IMR-90 (cell line): ENCODE measurements at regions not wholly inside any gene's neighbourhood (a gene's known extent, or its start where the extent isn't known, plus 50 kb on each side); places are given as distances from the start of the nearest gene placed in this dataset.

ENCODE experiments used
- ATAC-seq: fragments of 200-7000 bp; cut with Tn5 transposase; 2 replicates; pipeline ENCODE4 v1.9.1; 2020; ENCODE audit warnings: low read depth, mild to moderate bottlenecking, moderate library complexity
- BruUV-seq: library from RNA; stranded (reverse); fragments of 400-500 nt; replicated peaks from 2 replicates; lab custom pipeline; 2021; lab: Mats Ljungman, UMichigan
- CTCF ChIA-PET: fragments of 300-600 bp; formaldehyde crosslinking; extraction: SDS; loops from one replicate; lab custom pipeline; 2021; ENCODE audit warnings: antibody characterized with exemption; lab: Yijun Ruan, JAX
- POLR2A ChIA-PET: fragments of 300-600 bp; sonication (Branson Sonifier 250); formaldehyde crosslinking; loops from one replicate; lab custom pipeline; 2022; ENCODE audit warnings: antibody characterized with exemption; ENCODE audit not compliant: unreplicated experiment; lab: Charles Lee
- DNase-seq: peaks from one replicate; pipeline ENCODE4 v3.0.0; 2013
- H2AFZ ChIP-seq: replicated peaks from 2 replicates; pipeline ENCODE3; 2013; ENCODE audit warnings: low read length, mild to moderate bottlenecking; ENCODE audit not compliant: poor library complexity
- H2AK5ac ChIP-seq: 2 replicates; pipeline ENCODE4 v1.6.1; 2013; ENCODE audit warnings: low read depth, low read length, inconsistent platforms
- H2AK9ac ChIP-seq: replicated peaks from 2 replicates; pipeline ENCODE3; 2013; ENCODE audit warnings: mild to moderate bottlenecking, low read depth, low read length, moderate library complexity; ENCODE audit not compliant: poor library complexity
- H2BK120ac ChIP-seq: 2 replicates; pipeline ENCODE4 v1.6.1; 2013; ENCODE audit warnings: low read depth, low read length, inconsistent platforms
- H2BK15ac ChIP-seq: 3 replicates; pipeline ENCODE4 v1.6.1; 2013; ENCODE audit warnings: low read depth, low read length, inconsistent platforms
- H2BK20ac ChIP-seq: 2 replicates; pipeline ENCODE4 v1.6.1; 2013; ENCODE audit warnings: low read depth, mild to moderate bottlenecking, inconsistent platforms, low read length, moderate library complexity
- H2BK5ac ChIP-seq: 2 replicates; pipeline ENCODE4 v1.6.1; 2013; ENCODE audit warnings: mild to moderate bottlenecking, low read depth, low read length, inconsistent platforms; ENCODE audit not compliant: poor library complexity, severe bottlenecking
- H3K14ac ChIP-seq: replicated peaks from 2 replicates; pipeline ENCODE4 v1.6.1; 2013; ENCODE audit warnings: low read depth, low read length, inconsistent platforms
- H3K18ac ChIP-seq: 2 replicates; pipeline ENCODE4 v1.6.1; 2013; ENCODE audit warnings: low read depth, low read length, control low read depth
- H3K23ac ChIP-seq: 2 replicates; pipeline ENCODE4 v1.6.1; 2013; ENCODE audit warnings: low read depth, low read length, inconsistent platforms
- H3K27ac ChIP-seq: 2 replicates; pipeline ENCODE4 v1.5.1; 2013; ENCODE audit warnings: mild to moderate bottlenecking, control low read depth, low read length; ENCODE audit not compliant: insufficient read depth
- H3K27me3 ChIP-seq: 2 replicates; pipeline ENCODE4 v1.6.1; 2013; ENCODE audit warnings: low read length; ENCODE audit not compliant: control insufficient read depth, insufficient read depth
- H3K36me3 ChIP-seq: 2 replicates; pipeline ENCODE4 v1.6.1; 2013; ENCODE audit warnings: low read length, mixed read lengths; ENCODE audit not compliant: control insufficient read depth, insufficient read depth
- H3K4ac ChIP-seq: 2 replicates; pipeline ENCODE4 v1.6.1; 2013; ENCODE audit warnings: low read depth, low read length, inconsistent platforms
- H3K4me1 ChIP-seq: 2 replicates; pipeline ENCODE4 v1.6.1; 2013; ENCODE audit warnings: low read length, mixed read lengths; ENCODE audit not compliant: control insufficient read depth, insufficient read depth
- H3K4me2 ChIP-seq: 2 replicates; pipeline ENCODE4 v1.6.1; 2013; ENCODE audit warnings: low read depth, mild to moderate bottlenecking, control low read depth, low read length, moderate library complexity
- H3K4me3 ChIP-seq: 2 replicates; pipeline ENCODE4 v1.5.1; 2013; ENCODE audit warnings: low read depth, mild to moderate bottlenecking, control low read depth, low read length, moderate library complexity; ENCODE audit not compliant: insufficient read depth
- H3K56ac ChIP-seq: 2 replicates; pipeline ENCODE4 v1.6.1; 2013; ENCODE audit warnings: low read length, inconsistent platforms; ENCODE audit not compliant: insufficient read depth; ENCODE audit errors: extremely low read depth
- H3K79me1 ChIP-seq, 2 experiments: 2 replicates each; pipeline ENCODE4 v1.6.1; 2013; ENCODE audit warnings: low read length in 2 of 2, inconsistent platforms in 1 of 2, low read depth in 1 of 2
- H3K9ac ChIP-seq: 2 replicates; pipeline ENCODE4 v1.6.1; 2013; ENCODE audit warnings: low read depth, low read length, control low read depth
- H3K9me1 ChIP-seq: 2 replicates; pipeline ENCODE4 v1.6.1; 2013; ENCODE audit warnings: low read length, inconsistent platforms; ENCODE audit not compliant: insufficient read depth
- H3K9me3 ChIP-seq: 2 replicates; pipeline ENCODE4 v1.6.1; 2013; ENCODE audit warnings: low read length; ENCODE audit not compliant: control insufficient read depth, insufficient read depth
- H4K20me1 ChIP-seq: 2 replicates; pipeline ENCODE4 v1.6.1; 2013; ENCODE audit warnings: low read length, inconsistent platforms; ENCODE audit not compliant: insufficient read depth
- H4K5ac ChIP-seq: 2 replicates; pipeline ENCODE4 v1.6.1; 2013; ENCODE audit warnings: mild to moderate bottlenecking, low read depth, low read length, control low read depth
- H4K8ac ChIP-seq, 2 experiments: 2 replicates each; pipeline ENCODE4 v1.6.1; 2013; ENCODE audit warnings: low read depth in 2 of 2, low read length in 2 of 2, control low read depth in 1 of 2, inconsistent platforms in 1 of 2
- H4K91ac ChIP-seq: 2 replicates; pipeline ENCODE4 v1.6.1; 2013; ENCODE audit warnings: low read depth, low read length, inconsistent platforms; ENCODE audit not compliant: insufficient read depth
- BHLHE40 ChIP-seq: fragments of 150-350 bp; IDR thresholded peaks from 2 replicates; pipeline ENCODE4 v1.6.1; 2016; ENCODE audit warnings: mild to moderate bottlenecking, low read depth, low read length
- CEBPB ChIP-seq: IDR thresholded peaks from 2 replicates; pipeline ENCODE4 v1.6.1; 2012; ENCODE audit warnings: low read depth, low read length, improper control_type of control experiment
- CHD1 ChIP-seq: IDR thresholded peaks from 2 replicates; pipeline ENCODE4 v1.6.1; 2012; ENCODE audit warnings: low read depth, low read length, improper control_type of control experiment
- ELK1 ChIP-seq: fragments of 150-350 bp; IDR thresholded peaks from 2 replicates; pipeline ENCODE4 v1.6.1; 2016; ENCODE audit warnings: low read depth, mild to moderate bottlenecking, low read length, moderate library complexity, borderline replicate concordance
- FOS ChIP-seq: fragments of 150-350 bp; IDR thresholded peaks from 2 replicates; pipeline ENCODE4 v1.6.1; 2016; ENCODE audit warnings: low read depth, low read length
- MAFK ChIP-seq: IDR thresholded peaks from 2 replicates; pipeline ENCODE4 v1.6.1; 2012; ENCODE audit warnings: low read depth, low read length, improper control_type of control experiment
- MAZ ChIP-seq: IDR thresholded peaks from 2 replicates; pipeline ENCODE4 v1.6.1; 2012; ENCODE audit warnings: low read depth, mild to moderate bottlenecking, low read length, improper control_type of control experiment, moderate library complexity, borderline replicate concordance
- MXI1 ChIP-seq: IDR thresholded peaks from 2 replicates; pipeline ENCODE4 v1.6.1; 2012; ENCODE audit warnings: low read depth, mild to moderate bottlenecking, low read length, moderate library complexity, borderline replicate concordance
- NFE2L2 ChIP-seq: fragments of 150-350 bp; IDR thresholded peaks from 2 replicates; pipeline ENCODE4 v1.6.1; 2016; ENCODE audit warnings: low read depth, mild to moderate bottlenecking, low read length
- POLR2A ChIP-seq: IDR thresholded peaks from 2 replicates; pipeline ENCODE4 v1.6.1; 2012; ENCODE audit warnings: mild to moderate bottlenecking, low read depth, low read length
- RCOR1 ChIP-seq: IDR thresholded peaks from 2 replicates; pipeline ENCODE4 v1.6.1; 2012; ENCODE audit warnings: mild to moderate bottlenecking, low read length, improper control_type of control experiment; ENCODE audit not compliant: insufficient replicate concordance
- RFX5 ChIP-seq: IDR thresholded peaks from 2 replicates; pipeline ENCODE4 v1.8.0; 2012; ENCODE audit warnings: low read depth, mild to moderate bottlenecking, low read length, moderate library complexity
- SMC3 ChIP-seq: fragments of 150-350 bp; IDR thresholded peaks from 2 replicates; pipeline ENCODE4 v1.6.1; 2016; ENCODE audit warnings: low read depth, mild to moderate bottlenecking, antibody characterized with exemption, low read length, moderate library complexity
- WGBS, 2 experiments: methylation state at CpG; one replicate each; pipeline versions ENCODE4 v1.1.5 to v1.1.7; 2013; ENCODE audit warnings: missing lambda C conversion rate in 2 of 2; ENCODE audit not compliant: insufficient read length in 1 of 2; ENCODE audit errors: extremely low coverage in 2 of 2; 5-methylcytosine and 5-hydroxymethylcytosine counted together
- dilution Hi-C: fragments of 300-500 bp; cut with HindIII; formaldehyde crosslinking; loops from one replicate; pipeline ENCODE4 v1.14.3; 2018; ENCODE audit warnings: low sequenced_read_pairs; ENCODE audit not compliant: unreplicated experiment
- in situ Hi-C: fragments of 300-500 bp; cut with MboI; formaldehyde crosslinking; loops from 3 replicates; pipeline ENCODE4 v1.14.3; 2019; ENCODE audit warnings: low sequenced_read_pairs, inconsistent platforms, mixed read lengths
- intact Hi-C: fragments of 100-400 bp; cut with micrococcal nuclease; formaldehyde crosslinking; loops from 2 replicates; pipeline ENCODE4 v1.10.0; 2022
- TF ChIP-seq, protein P1 (sequence below): fragments of 150-350 bp; IDR thresholded peaks from 2 replicates; pipeline ENCODE4 v1.6.1; 2017; ENCODE audit warnings: mild to moderate bottlenecking, antibody characterized with exemption, low read length, low read depth

GRCh38 chr3:22729212-22729611, 473.9 kb upstream of the UBE2E2 start:
- no TSS peak for BruUV-seq

More at GRCh38 chr3:22729212-22729611, 473.9 kb upstream of the UBE2E2 start:
- Histone ChIP-seq H3K4me3 (no peak overlapping the region), H2AK5ac (no peak overlapping the region), H3K4me2 (no peak overlapping the region), H3K9ac (no peak overlapping the region), H4K8ac (no peak overlapping the region), H4K91ac (no peak overlapping the region), H2BK120ac (no peak overlapping the region), H3K18ac (no peak overlapping the region), H3K4me1 (no peaks in the 10 kb centered on the region), H2BK20ac (no peak overlapping the region), H3K9me3 (peaks cover 5% of the 10 kb centered on the region; the same call in 1 of the 2 replicates), H3K9me1 (no peaks in the 10 kb centered on the region), H3K4ac (no peak overlapping the region), H4K20me1 (no peaks in the 10 kb centered on the region), H3K36me3 (no peaks in the 10 kb centered on the region), H3K14ac (no peak overlapping the region), H4K5ac (no peak overlapping the region), H3K27me3 (no peaks in the 10 kb centered on the region), H3K23ac (no peak overlapping the region), H2AK9ac (no peak overlapping the region), H2AFZ (no peak overlapping the region), H2BK5ac (no peak overlapping the region), H3K27ac (no peak overlapping the region), H3K56ac (no peak overlapping the region), H2BK15ac (no peak overlapping the region), H3K79me1 (no peaks in the 10 kb centered on the region)
- ATAC-seq (no peak), DNase-seq (no peak)
- ChIA-PET CTCF (no interaction called here), POLR2A (no interaction called here)
- no peak for TF ChIP-seq SMC3
- TF ChIP-seq MAFK: no peak
- no peak for TF ChIP-seq FOS
- no peak for TF ChIP-seq CEBPB
- TF ChIP-seq CHD1: no peak
- TF ChIP-seq RFX5: no peak
- TF ChIP-seq BHLHE40: no peak
- no peak for TF ChIP-seq MXI1
- no peak for TF ChIP-seq POLR2A
- TF ChIP-seq MAZ: no peak
- TF ChIP-seq, protein P1, sequence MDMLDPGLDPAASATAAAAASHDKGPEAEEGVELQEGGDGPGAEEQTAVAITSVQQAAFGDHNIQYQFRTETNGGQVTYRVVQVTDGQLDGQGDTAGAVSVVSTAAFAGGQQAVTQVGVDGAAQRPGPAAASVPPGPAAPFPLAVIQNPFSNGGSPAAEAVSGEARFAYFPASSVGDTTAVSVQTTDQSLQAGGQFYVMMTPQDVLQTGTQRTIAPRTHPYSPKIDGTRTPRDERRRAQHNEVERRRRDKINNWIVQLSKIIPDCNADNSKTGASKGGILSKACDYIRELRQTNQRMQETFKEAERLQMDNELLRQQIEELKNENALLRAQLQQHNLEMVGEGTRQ: no peak
- no peak for TF ChIP-seq NFE2L2
- TF ChIP-seq ELK1: no peak
- no peak for TF ChIP-seq RCOR1
- WGBS, 2 experiments: no CpG with 5 or more reads among the region's 5 CpGs
- in situ Hi-C loops (no loop called here), dilution Hi-C loops (no loop called here), intact Hi-C loops (no loop called here)
